ENCODE measurements at regions not wholly inside any gene's neighbourhood (a gene's known extent, or its start where the extent isn't known, plus 50 kb on each side); places are given as distances from the start of the nearest gene placed in this dataset.

DNA sequence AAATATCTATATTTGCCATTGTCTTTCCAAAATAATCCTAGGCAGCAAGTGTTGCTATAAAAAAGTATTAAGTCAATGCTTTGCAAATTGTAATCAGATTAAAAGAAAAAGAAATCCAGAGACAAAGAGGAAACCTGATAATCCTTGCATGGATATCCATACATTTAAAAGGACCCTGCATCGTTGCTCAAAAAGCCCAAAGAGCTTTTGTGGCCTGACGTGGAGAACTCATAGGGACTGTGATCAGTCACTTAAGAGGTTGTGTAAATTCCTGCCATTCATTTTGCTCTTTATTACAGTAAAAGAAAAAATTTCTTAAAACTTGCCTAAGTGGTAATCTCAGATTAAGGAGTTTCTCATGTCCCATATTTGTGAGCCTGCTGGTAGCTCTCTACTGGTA, 392.6 kb downstream of the C12orf75 start:
- TF ChIP-seq CTCF (IDR thresholded peaks at IDR 0.05) (no peak), POLR2A (IDR thresholded peaks at IDR 0.05) (no peak), EP300 (IDR thresholded peaks at IDR 0.05) (no peak)

Measured in ovary (tissue), 3 donors.